ENCODE measurements at regions not wholly inside any gene's neighbourhood (a gene's known extent, or its start where the extent isn't known, plus 50 kb on each side); places are given as distances from the start of the nearest gene placed in this dataset.

GRCh38 chr4:77236806-77237205 is 79.8 kb downstream of the CCNG2 start:
- FAIRE-seq (no peak), ATAC-seq (no peak), DNase-seq (ENCODE audit: low spot score) (no peak)
- Histone ChIP-seq H3K4me2 (ENCODE audit: low read depth, low read length) (no peak overlapping the region), H3K9me3 (ENCODE audit: low read length) (no peaks in the 10 kb centered on the region), H3K36me3 (replicated peaks in 1 of 2; ENCODE audit: control insufficient read depth in 1 of 2, insufficient read depth in 2 of 2, low read length in 2 of 2) (no peaks in the 10 kb centered on the region), H3K9ac (ENCODE audit: insufficient read depth, low read depth, low read length) (no peak overlapping the region), H3K27me3 (ENCODE audit: control insufficient read depth in 1 of 2, insufficient read depth in 2 of 2, low read length in 2 of 2) (no peaks in the 10 kb centered on the region), H2AFZ (ENCODE audit: low read length) (no peak overlapping the region), H3K27ac (ENCODE audit: extremely low read length, insufficient read depth, low read length) (no peak overlapping the region), H3K4me1 (ENCODE audit: insufficient read depth, low read length) (no peaks in the 10 kb centered on the region), H3K79me2 (ENCODE audit: insufficient read depth, low read length) (no peaks in the 10 kb centered on the region), H4K20me1 (ENCODE audit: insufficient read depth, low read length) (no peaks in the 10 kb centered on the region), H3K4me3 (replicated peaks in 1 of 3; ENCODE audit: insufficient read depth in 1 of 3, low read depth in 2 of 3, low read length in 3 of 3) (no peak overlapping the region)
- intact Hi-C loops (cut with micrococcal nuclease; ENCODE audit: unreplicated experiment): no loop called here
- 0% methylated on average over 3 of the region's 3 CpGs for WGBS (ENCODE audit: low lambda C conversion rate)
- in situ Hi-C loops (cut with HindIII; ENCODE audit: extremely low pct_ligation_motif_present, low pct_unique_long_range_greater_than_20kb): no loop called here
- TF ChIP-seq MAX (IDR thresholded peaks at IDR 0.05) (no peak), ZNF160 (CRISPR knock-in tag; IDR thresholded peaks at IDR 0.05) (no peak), SALL1 (CRISPR knock-in tag; IDR thresholded peaks at IDR 0.05) (no peak), MTERF4 (CRISPR knock-in tag; IDR thresholded peaks at IDR 0.05) (no peak)
- POLR2A ChIA-PET: no interaction called here
- no TSS peak for BruUV-seq (replicated peaks)
- CTCF ChIA-PET (ENCODE audit: low intra/inter-chr PET ratio, low total read pairs): no interaction called here

- H3K27me3 ChIP-seq (ENCODE audit: control insufficient read depth in 1 of 2, insufficient read depth in 2 of 2, low read length in 2 of 2): no peaks in the 10 kb centered on the region
- POLR2A ChIA-PET: no interaction called here
- H3K79me2 ChIP-seq (ENCODE audit: insufficient read depth, low read length): no peaks in the 10 kb centered on the region
- peak; percentile 39 for FAIRE-seq
- H3K9ac ChIP-seq (ENCODE audit: insufficient read depth, low read depth, low read length): no peak overlapping the region
- CTCF ChIA-PET (ENCODE audit: low intra/inter-chr PET ratio, low total read pairs): interaction anchor here (0.8 to 2.0 kb wide), 3 partner anchors 68 to 193 kb away, joined by 3 to 14 read pairs (median 9); no protein-coding TSS in a partner anchor
- 13% methylated on average over 8 of the region's 10 CpGs for WGBS (ENCODE audit: low lambda C conversion rate)
- peak; percentile 99 for ATAC-seq
- in situ Hi-C loops (cut with HindIII; ENCODE audit: extremely low pct_ligation_motif_present, low pct_unique_long_range_greater_than_20kb) (loop anchor here (5.0 kb wide), 2 partner anchors 67 to 117 kb away; no protein-coding TSS in a partner anchor), intact Hi-C loops (cut with micrococcal nuclease; ENCODE audit: unreplicated experiment) (loop anchor here (1.0 to 5.0 kb wide), 3 partner anchors 69 to 192 kb away; no protein-coding TSS in a partner anchor)
- DNase-seq (ENCODE audit: low spot score): peak; percentile 43
- no TSS peak for BruUV-seq (replicated peaks)
- no peaks in the 10 kb centered on the region for H3K36me3 ChIP-seq (replicated peaks in 1 of 2; ENCODE audit: control insufficient read depth in 1 of 2, insufficient read depth in 2 of 2, low read length in 2 of 2)
- no peaks in the 10 kb centered on the region for H3K4me1 ChIP-seq (ENCODE audit: insufficient read depth, low read length)
- no peak overlapping the region for H3K27ac ChIP-seq (ENCODE audit: extremely low read length, insufficient read depth, low read length)
- no peak overlapping the region for H3K4me2 ChIP-seq (ENCODE audit: low read depth, low read length)
- no peaks in the 10 kb centered on the region for H3K9me3 ChIP-seq (ENCODE audit: low read length)
- H2AFZ ChIP-seq (ENCODE audit: low read length): no peak overlapping the region
- H3K4me3 ChIP-seq (replicated peaks in 1 of 3; ENCODE audit: insufficient read depth in 1 of 3, low read depth in 2 of 3, low read length in 3 of 3): no peak overlapping the region
- H4K20me1 ChIP-seq (ENCODE audit: insufficient read depth, low read length): no peaks in the 10 kb centered on the region
- 0 out of 2 replicates have a peak, but pooled peaks have one; percentile 49 for TF ChIP-seq ZNF558 (CRISPR knock-in tag; IDR thresholded peaks at IDR 0.05; ENCODE audit: borderline replicate concordance)
- TF ChIP-seq KDM2A (CRISPR knock-in tag; IDR thresholded peaks at IDR 0.05; ENCODE audit: borderline replicate concordance, low read depth): peak; percentile 32; the same call in 1 of the 2 replicates
- TF ChIP-seq CTCF (CRISPR knock-in tag; IDR thresholded peaks at IDR 0.05): peak; percentile 90
- TF ChIP-seq MXD1 (CRISPR knock-in tag; IDR thresholded peaks at IDR 0.05): no peak
- no peak for TF ChIP-seq ZNF12 (CRISPR knock-in tag; IDR thresholded peaks at IDR 0.05)
- peak; percentile 72 for TF ChIP-seq SMC3 (IDR thresholded peaks at IDR 0.05; ENCODE audit: low read length)
- TF ChIP-seq PAWR (CRISPR knock-in tag; IDR thresholded peaks at IDR 0.05; ENCODE audit: borderline replicate concordance): no peak
- no peak for TF ChIP-seq ZNF557 (CRISPR knock-in tag; IDR thresholded peaks at IDR 0.05)
- TF ChIP-seq ZNF432 (CRISPR knock-in tag; IDR thresholded peaks at IDR 0.05; ENCODE audit: borderline replicate concordance): no peak
- peak; percentile 38 for TF ChIP-seq XRCC5 (optimal IDR thresholded peaks at IDR 0.05; ENCODE audit: low read length)
- no peak for TF ChIP-seq ZNF773 (CRISPR knock-in tag; IDR thresholded peaks at IDR 0.05; ENCODE audit: borderline replicate concordance)
- no peak for TF ChIP-seq ZMYM2 (CRISPR knock-in tag; IDR thresholded peaks at IDR 0.05)
These were observed 83.6 kb downstream of the CCNG2 start for GRCh38 chr4:77240469-77241066.

All from HepG2 (cell line).